H9 (cell line): ENCODE measurements at regions not wholly inside any gene's neighbourhood (a gene's known extent, or its start where the extent isn't known, plus 50 kb on each side); places are given as distances from the start of the nearest gene placed in this dataset.

ENCODE experiments used
- DNase-seq: peaks from one replicate; pipeline ENCODE4 v3.0.0-alpha.2; 2017
- H2AFZ ChIP-seq: one replicate; pipeline ENCODE4 v1.6.1; 2013; ENCODE audit warnings: mild to moderate bottlenecking, low read length, control low read depth, moderate library complexity
- H2AK5ac ChIP-seq: 2 replicates; pipeline ENCODE4 v1.6.1; 2013; ENCODE audit warnings: low read length, control low read depth, mixed read lengths; ENCODE audit not compliant: insufficient read length
- H2BK120ac ChIP-seq: one replicate; pipeline ENCODE4 v1.6.1; 2013; ENCODE audit warnings: low read depth, mild to moderate bottlenecking, low read length, control low read depth, inconsistent platforms; ENCODE audit not compliant: poor library complexity, severe bottlenecking
- H2BK12ac ChIP-seq: 2 replicates; pipeline ENCODE4 v1.6.1; 2013; ENCODE audit warnings: low read length, control low read depth, mixed read lengths, low read depth; ENCODE audit not compliant: insufficient read length
- H2BK15ac ChIP-seq: 2 replicates; pipeline ENCODE4 v1.6.1; 2013; ENCODE audit warnings: low read depth, low read length, control low read depth
- H2BK20ac ChIP-seq: one replicate; pipeline ENCODE4 v1.6.1; 2013; ENCODE audit warnings: low read depth, mild to moderate bottlenecking, low read length, control low read depth, inconsistent platforms; ENCODE audit not compliant: poor library complexity, severe bottlenecking
- H2BK5ac ChIP-seq: 2 replicates; pipeline ENCODE4 v1.6.1; 2013; ENCODE audit warnings: low read length, control low read depth, mixed read lengths; ENCODE audit not compliant: insufficient read length
- H3K14ac ChIP-seq: 2 replicates; pipeline ENCODE4 v1.6.1; 2013; ENCODE audit warnings: low read length, control low read depth; ENCODE audit not compliant: insufficient read depth
- H3K18ac ChIP-seq: 2 replicates; pipeline ENCODE4 v1.6.1; 2013; ENCODE audit warnings: low read depth, mild to moderate bottlenecking, mixed read lengths, low read length, control low read depth; ENCODE audit not compliant: insufficient read length
- H3K23ac ChIP-seq: 2 replicates; pipeline ENCODE4 v1.6.1; 2013; ENCODE audit warnings: low read length, control low read depth, mixed read lengths, low read depth; ENCODE audit not compliant: insufficient read length
- H3K23me2 ChIP-seq: 2 replicates; pipeline ENCODE4 v1.6.1; 2013; ENCODE audit warnings: low read depth, mild to moderate bottlenecking, mixed read lengths, low read length, control low read depth; ENCODE audit not compliant: insufficient read length, poor library complexity, severe bottlenecking
- H3K27ac ChIP-seq: 2 replicates; pipeline ENCODE4 v1.5.1; 2013; ENCODE audit warnings: low read length, control low read depth, mixed read lengths, low read depth; ENCODE audit not compliant: insufficient read length
- H3K27me3 ChIP-seq: 2 replicates; pipeline ENCODE4 v1.6.1; 2013; ENCODE audit warnings: low read length, control low read depth, inconsistent platforms; ENCODE audit not compliant: insufficient read depth
- H3K4ac ChIP-seq: 2 replicates; pipeline ENCODE4 v1.6.1; 2013; ENCODE audit warnings: low read depth, mild to moderate bottlenecking, control low read depth, inconsistent platforms, low read length, moderate library complexity
- H3K4me1 ChIP-seq: 2 replicates; pipeline ENCODE4 v1.6.1; 2013; ENCODE audit warnings: low read length, control low read depth, inconsistent platforms; ENCODE audit not compliant: insufficient read depth
- H3K4me2 ChIP-seq: 2 replicates; pipeline ENCODE4 v1.6.1; 2013; ENCODE audit warnings: low read length, control low read depth, mixed read lengths; ENCODE audit not compliant: insufficient read length, insufficient read depth
- H3K56ac ChIP-seq: 2 replicates; pipeline ENCODE4 v1.6.1; 2013; ENCODE audit warnings: low read depth, mild to moderate bottlenecking, mixed read lengths, low read length, control low read depth; ENCODE audit not compliant: insufficient read length
- H3K79me1 ChIP-seq: 2 replicates; pipeline ENCODE4 v1.6.1; 2013; ENCODE audit warnings: low read depth, mild to moderate bottlenecking, moderate library complexity, low read length, control low read depth, inconsistent platforms; ENCODE audit not compliant: insufficient read depth, poor library complexity, severe bottlenecking
- H3K79me2 ChIP-seq: 2 replicates; pipeline ENCODE4 v1.6.1; 2013; ENCODE audit warnings: low read length, control low read depth, inconsistent platforms; ENCODE audit not compliant: insufficient read depth
- H3K9ac ChIP-seq: 2 replicates; pipeline ENCODE4 v1.6.1; 2013; ENCODE audit warnings: low read length, control low read depth, mixed read lengths; ENCODE audit not compliant: insufficient read length; ENCODE audit errors: extremely low read depth
- H3K9me3 ChIP-seq: one replicate; pipeline ENCODE4 v1.6.1; 2013; ENCODE audit warnings: low read depth, low read length, inconsistent platforms; ENCODE audit not compliant: control insufficient read depth
- H3T11ph ChIP-seq: one replicate; pipeline ENCODE4 v1.6.1; 2013; ENCODE audit warnings: mild to moderate bottlenecking, low read length, control low read depth, inconsistent platforms
- H4K20me1 ChIP-seq: one replicate; pipeline ENCODE4 v1.6.1; 2013; ENCODE audit not compliant: control insufficient read depth, insufficient read length, insufficient read depth
- H4K5ac ChIP-seq: 2 replicates; pipeline ENCODE4 v1.6.1; 2013; ENCODE audit warnings: low read depth, mild to moderate bottlenecking, mixed read lengths, low read length, control low read depth; ENCODE audit not compliant: insufficient read length
- H4K8ac ChIP-seq: replicated peaks from 2 replicates; pipeline ENCODE4 v1.6.1; 2013; ENCODE audit warnings: low read length, control low read depth, mixed read lengths, low read depth; ENCODE audit not compliant: insufficient read length
- H4K91ac ChIP-seq: 2 replicates; pipeline ENCODE4 v1.6.1; 2013; ENCODE audit warnings: low read depth, mild to moderate bottlenecking, moderate library complexity, mixed read lengths, low read length, control low read depth; ENCODE audit not compliant: insufficient read length
- H3K27ac Mint-ChIP-seq, 3 experiments: 2 replicates in 2 of 3; 3 replicates in 1 of 3; pipeline ENCODE4 v1.8.0; 2020 to 2021; ENCODE audit warnings: mixed read lengths in 3 of 3, mild to moderate bottlenecking in 1 of 3, moderate library complexity in 1 of 3
- H3K27me3 Mint-ChIP-seq: 2 replicates; pipeline ENCODE4 v1.8.0; 2021; ENCODE audit warnings: low read depth, mild to moderate bottlenecking, moderate library complexity, mixed read lengths
- H3K36me3 Mint-ChIP-seq, 3 experiments: 2 replicates in 2 of 3; 3 replicates in 1 of 3; pipeline ENCODE4 v1.8.0; 2020 to 2021; ENCODE audit warnings: low read depth in 3 of 3, mixed read lengths in 3 of 3; ENCODE audit not compliant: insufficient read depth in 1 of 3
- H3K4me1 Mint-ChIP-seq, 2 experiments: 2 replicates each; pipeline ENCODE4 v1.8.0; 2020; ENCODE audit warnings: mixed read lengths in 2 of 2
- H3K4me3 Mint-ChIP-seq, 2 experiments: 2 replicates in 1 of 2; 3 replicates in 1 of 2; pipeline ENCODE4 v1.8.0; 2020 to 2021; ENCODE audit warnings: mild to moderate bottlenecking in 2 of 2, mixed read lengths in 2 of 2, moderate library complexity in 1 of 2
- H3K9me3 Mint-ChIP-seq, 2 experiments: 2 replicates in 1 of 2; 3 replicates in 1 of 2; pipeline ENCODE4 v1.8.0; 2020; ENCODE audit warnings: mild to moderate bottlenecking in 2 of 2, mixed read lengths in 2 of 2, moderate library complexity in 1 of 2
- whole genome bisulfite sequencing: extraction: QIAGEN DNeasy Blood & Tissue Kit; methylation state at CpG from one replicate; pipeline ENCODE4 v1.1.7; 2013; ENCODE audit warnings: missing lambda C conversion rate, low lambda C conversion rate, mixed read lengths; ENCODE audit not compliant: insufficient read length; ENCODE audit errors: extremely low coverage; 5-methylcytosine and 5-hydroxymethylcytosine counted together
- TF ChIP-seq, protein P1 (sequence below): fragments of 200-600 bp; sonication (generic); conservative IDR thresholded peaks from 3 replicates; pipeline ENCODE4 v1.8.0; 2021; ENCODE audit warnings: antibody characterized with exemption, mild to moderate bottlenecking

DNA sequence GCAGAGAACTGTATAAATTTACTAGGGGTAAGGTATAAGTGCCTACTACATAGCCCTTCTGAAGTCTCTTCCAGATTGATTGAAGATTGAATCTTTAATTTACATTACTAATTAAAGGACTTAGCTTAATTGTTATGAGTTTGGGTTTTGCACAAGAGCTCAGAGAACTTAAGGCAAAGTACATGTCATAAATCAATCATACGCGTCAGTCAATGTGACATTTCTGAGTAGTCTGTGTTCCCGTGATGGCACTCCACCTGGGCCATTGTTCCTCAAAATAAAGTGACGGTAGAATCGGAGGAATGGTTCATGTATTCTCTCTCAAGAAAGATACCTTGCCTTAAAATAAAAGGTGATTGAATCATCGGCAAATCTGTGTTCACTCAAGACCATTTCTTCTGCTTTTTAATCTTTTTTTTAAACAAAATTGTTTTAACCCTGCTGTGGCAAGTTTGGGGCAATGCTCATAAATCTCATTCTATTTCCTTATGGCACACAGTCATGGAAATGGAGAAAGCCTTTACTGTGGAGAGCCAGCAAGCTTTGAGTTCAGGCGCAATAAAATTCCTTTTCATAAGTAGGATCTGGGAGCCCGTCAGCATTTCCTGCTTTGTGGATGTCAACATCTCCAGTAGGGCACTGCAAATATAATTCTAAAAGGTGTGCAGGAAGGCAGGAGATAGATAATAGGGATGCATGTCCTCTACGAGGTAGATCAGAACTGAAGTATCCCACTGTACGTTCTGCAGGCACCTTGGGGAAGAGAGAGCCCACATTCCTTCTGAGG lies 427.4 kb downstream of the GATA3 start:
- H2AFZ ChIP-seq, result no peak overlapping the region
- H3K9ac ChIP-seq, result no peak overlapping the region
- no peaks in the 10 kb centered on the region for H3K4me1 ChIP-seq
- H3K27me3 ChIP-seq, result no peaks in the 10 kb centered on the region
- H2AK5ac ChIP-seq, result no peak overlapping the region
- H4K5ac ChIP-seq, result no peak overlapping the region
- no peak overlapping the region for H2BK5ac ChIP-seq
- no peak for DNase-seq
- no peak overlapping the region for H3K4ac ChIP-seq
- H4K20me1 ChIP-seq, result no peaks in the 10 kb centered on the region
- H3K9me3 ChIP-seq, result no peaks in the 10 kb centered on the region
- no peak overlapping the region for H4K91ac ChIP-seq
- H2BK20ac ChIP-seq, result no peak overlapping the region
- H4K8ac ChIP-seq, result no peak overlapping the region
- no peak overlapping the region for H3T11ph ChIP-seq
- no peak overlapping the region for H3K23ac ChIP-seq
- no peak overlapping the region for H2BK12ac ChIP-seq
- no peaks in the 10 kb centered on the region for H3K79me2 ChIP-seq
- H3K4me3 Mint-ChIP-seq, result no peak overlapping the region
- H2BK15ac ChIP-seq, result no peak overlapping the region
- peaks cover 4 to 9% of the 10 kb centered on the region in 2 experiments; a peak in 2 of 4 replicates for H3K4me1 Mint-ChIP-seq
- no peaks in the 10 kb centered on the region for H3K79me1 ChIP-seq
- no peak overlapping the region for H3K27ac ChIP-seq
- no peak overlapping the region for H2BK120ac ChIP-seq
- no CpG with 5 or more reads among the region's 10 CpGs for WGBS
- no peak overlapping the region for H3K14ac ChIP-seq
- H3K9me3 Mint-ChIP-seq, result peaks cover 7 to 8% of the 10 kb centered on the region in 2 experiments; a peak in 4 of 5 replicates
- H3K27ac Mint-ChIP-seq, result no peak overlapping the region
- H3K27me3 Mint-ChIP-seq, result peaks cover 1% of the 10 kb centered on the region; the same call in 1 of the 2 replicates
- no peak overlapping the region for H3K18ac ChIP-seq
- H3K56ac ChIP-seq, result no peak overlapping the region
- peaks cover 1 to 7% (median 2%) of the 10 kb centered on the region in 3 experiments; a peak in 4 of 7 replicates for H3K36me3 Mint-ChIP-seq
- TF ChIP-seq, protein P1, sequence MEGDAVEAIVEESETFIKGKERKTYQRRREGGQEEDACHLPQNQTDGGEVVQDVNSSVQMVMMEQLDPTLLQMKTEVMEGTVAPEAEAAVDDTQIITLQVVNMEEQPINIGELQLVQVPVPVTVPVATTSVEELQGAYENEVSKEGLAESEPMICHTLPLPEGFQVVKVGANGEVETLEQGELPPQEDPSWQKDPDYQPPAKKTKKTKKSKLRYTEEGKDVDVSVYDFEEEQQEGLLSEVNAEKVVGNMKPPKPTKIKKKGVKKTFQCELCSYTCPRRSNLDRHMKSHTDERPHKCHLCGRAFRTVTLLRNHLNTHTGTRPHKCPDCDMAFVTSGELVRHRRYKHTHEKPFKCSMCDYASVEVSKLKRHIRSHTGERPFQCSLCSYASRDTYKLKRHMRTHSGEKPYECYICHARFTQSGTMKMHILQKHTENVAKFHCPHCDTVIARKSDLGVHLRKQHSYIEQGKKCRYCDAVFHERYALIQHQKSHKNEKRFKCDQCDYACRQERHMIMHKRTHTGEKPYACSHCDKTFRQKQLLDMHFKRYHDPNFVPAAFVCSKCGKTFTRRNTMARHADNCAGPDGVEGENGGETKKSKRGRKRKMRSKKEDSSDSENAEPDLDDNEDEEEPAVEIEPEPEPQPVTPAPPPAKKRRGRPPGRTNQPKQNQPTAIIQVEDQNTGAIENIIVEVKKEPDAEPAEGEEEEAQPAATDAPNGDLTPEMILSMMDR, result no peak
- H3K23me2 ChIP-seq, result no peaks in the 10 kb centered on the region
- no peak overlapping the region for H3K4me2 ChIP-seq
